Activated naive CD8-positive, alpha-beta T cell treated with anti-CD3 and anti-CD28 coated beads for 36 hours (primary cell): ENCODE measurements at regions not wholly inside any gene's neighbourhood (a gene's known extent, or its start where the extent isn't known, plus 50 kb on each side); places are given as distances from the start of the nearest gene placed in this dataset.
"Not testable (repeated sequence)": the region's sequence is repeated elsewhere in the genome, so short reads cannot be mapped to it uniquely, and the experiment has no call there.

Experiments
- DNase-seq: peaks from one replicate; pipeline ENCODE4 v3.0.0; 2021
- H3K27ac Mint-ChIP-seq: one replicate; pipeline ENCODE4 v1.8.0; 2022; ENCODE audit warnings: mild to moderate bottlenecking, moderate library complexity, mixed read lengths
- H3K27me3 Mint-ChIP-seq: one replicate; pipeline ENCODE4 v1.8.0; 2022; ENCODE audit warnings: mild to moderate bottlenecking, mixed read lengths
- H3K36me3 Mint-ChIP-seq: one replicate; pipeline ENCODE4 v1.8.0; 2021; ENCODE audit warnings: mild to moderate bottlenecking, mixed read lengths
- H3K4me1 Mint-ChIP-seq: one replicate; pipeline ENCODE4 v1.8.0; 2021; ENCODE audit warnings: mixed read lengths
- H3K4me3 Mint-ChIP-seq: one replicate; pipeline ENCODE4 v1.8.0; 2022; ENCODE audit warnings: mild to moderate bottlenecking, moderate library complexity, mixed read lengths
- H3K9me3 Mint-ChIP-seq: one replicate; pipeline ENCODE4 v1.8.0; 2022; ENCODE audit warnings: mixed read lengths

DNA sequence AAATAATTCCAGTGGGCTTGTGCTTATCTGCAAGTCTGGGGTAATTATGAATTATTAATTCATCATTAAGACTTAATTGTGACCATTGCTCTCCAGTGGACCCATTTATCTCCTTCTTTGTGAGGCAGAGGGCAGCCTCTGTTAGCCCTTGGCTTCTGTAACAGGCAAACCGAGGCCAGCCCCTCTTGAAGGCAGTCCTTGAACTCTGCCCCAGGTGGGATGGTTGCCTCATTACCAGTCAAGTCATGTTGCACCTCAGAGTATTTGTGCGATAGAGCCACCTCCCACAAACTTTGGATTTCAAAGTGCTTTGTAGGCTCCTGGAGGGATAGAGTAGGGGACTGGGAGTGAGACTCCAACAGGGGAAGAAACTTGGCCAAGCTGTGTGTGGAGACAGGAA is 468.0 kb upstream of the ZNG1F start:
- not testable (repeated sequence) for H3K4me3 Mint-ChIP-seq, H3K4me1 Mint-ChIP-seq, H3K27ac Mint-ChIP-seq, H3K9me3 Mint-ChIP-seq, DNase-seq, H3K36me3 Mint-ChIP-seq
- peaks cover 26% of the 10 kb centered on the region for H3K27me3 Mint-ChIP-seq

DNA sequence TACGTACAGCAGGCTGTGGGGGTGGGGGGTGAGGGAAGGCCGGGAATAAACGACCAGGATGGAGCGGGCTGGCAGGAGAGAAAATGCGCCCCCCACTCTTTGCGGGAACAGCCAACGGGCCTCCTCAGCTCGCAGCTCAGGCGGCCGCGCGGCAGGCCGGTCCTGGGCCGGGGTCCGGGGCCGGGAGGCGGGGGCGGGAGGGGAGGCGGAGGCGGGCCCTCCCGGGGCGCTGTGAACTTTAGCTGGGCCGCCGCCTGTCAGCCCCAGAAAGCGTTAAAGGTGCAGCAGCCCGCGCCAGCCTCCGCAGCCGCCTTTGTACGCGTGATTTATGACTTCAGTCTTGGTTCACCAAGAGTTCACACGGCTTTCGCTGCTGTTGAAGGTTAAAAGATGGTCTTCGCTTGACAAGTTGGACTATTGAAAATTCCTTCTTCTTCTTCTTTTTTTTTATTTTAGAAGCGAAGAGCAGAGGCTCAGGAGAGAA is 466.0 kb upstream of the ZNG1F start:
- not testable (repeated sequence) for H3K27ac Mint-ChIP-seq, H3K9me3 Mint-ChIP-seq, H3K36me3 Mint-ChIP-seq, H3K4me3 Mint-ChIP-seq, H3K4me1 Mint-ChIP-seq
- DNase-seq, result peak; percentile 10
- peaks cover 26% of the 10 kb centered on the region for H3K27me3 Mint-ChIP-seq

DNA sequence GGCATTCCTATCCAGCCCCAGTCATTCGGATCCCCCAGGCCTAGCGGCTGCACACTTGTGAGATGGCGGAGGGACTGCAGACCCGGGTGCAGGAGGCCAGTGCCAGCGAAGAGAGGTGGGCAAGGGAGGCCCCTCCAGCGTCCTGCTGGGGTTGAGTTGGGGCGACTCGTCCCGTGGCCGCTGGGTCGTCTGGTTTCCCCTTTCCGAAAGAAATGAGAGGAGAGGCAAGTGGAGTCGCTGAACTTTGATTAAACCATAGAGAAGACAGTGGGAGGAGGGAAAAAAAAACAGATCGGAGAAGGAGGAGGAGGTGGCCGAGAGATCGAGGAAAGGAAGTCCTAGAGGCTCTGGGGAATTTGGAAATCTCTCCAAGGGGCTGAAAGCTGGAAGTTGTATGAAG is 465.2 kb upstream of the ZNG1F start:
- H3K27me3 Mint-ChIP-seq, result peaks cover 26% of the 10 kb centered on the region
- not testable (repeated sequence) for H3K4me3 Mint-ChIP-seq, H3K4me1 Mint-ChIP-seq, H3K27ac Mint-ChIP-seq, H3K9me3 Mint-ChIP-seq, H3K36me3 Mint-ChIP-seq, DNase-seq

DNA sequence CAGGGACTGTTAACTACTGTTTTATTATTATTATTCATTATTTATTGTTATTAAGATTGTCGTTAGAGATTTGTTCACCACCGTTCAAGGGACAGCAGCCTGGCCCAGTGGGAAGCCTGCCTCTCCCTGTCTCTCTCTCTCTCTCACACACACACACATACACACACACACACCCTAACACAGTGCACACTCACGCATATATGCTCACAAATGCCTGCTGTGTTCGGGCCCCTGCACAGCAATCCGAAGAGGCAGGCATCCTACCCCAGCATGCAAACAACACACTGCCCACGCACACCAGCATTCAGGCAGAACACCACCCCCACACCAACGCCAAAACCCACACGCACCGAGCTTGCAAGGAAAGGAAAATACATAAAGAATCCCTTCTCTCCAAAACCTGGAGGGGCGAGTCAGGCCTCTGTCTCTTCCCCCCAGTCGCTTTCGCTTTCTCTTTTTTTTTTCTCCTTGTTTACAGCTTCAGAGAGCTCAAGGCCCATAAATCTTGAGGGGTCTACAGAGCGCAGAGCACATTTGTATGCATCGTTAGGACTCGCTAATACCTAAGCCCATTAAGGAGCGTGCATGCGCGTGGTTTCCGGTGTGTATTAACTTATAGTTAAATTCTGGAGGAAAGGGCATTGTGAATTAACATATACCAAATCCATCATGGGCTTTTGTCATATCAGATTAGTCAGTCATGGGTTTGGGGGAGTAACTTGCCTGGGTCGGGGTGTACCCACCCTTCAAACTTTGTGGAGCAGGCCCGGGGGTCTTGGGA is 464.6 kb upstream of the ZNG1F start:
- H3K9me3 Mint-ChIP-seq, H3K4me1 Mint-ChIP-seq, H3K27ac Mint-ChIP-seq, DNase-seq, H3K36me3 Mint-ChIP-seq: not testable (repeated sequence)
- peak overlapping the region; percentile 32 for H3K4me3 Mint-ChIP-seq
- peaks cover 21% of the 10 kb centered on the region for H3K27me3 Mint-ChIP-seq

DNA sequence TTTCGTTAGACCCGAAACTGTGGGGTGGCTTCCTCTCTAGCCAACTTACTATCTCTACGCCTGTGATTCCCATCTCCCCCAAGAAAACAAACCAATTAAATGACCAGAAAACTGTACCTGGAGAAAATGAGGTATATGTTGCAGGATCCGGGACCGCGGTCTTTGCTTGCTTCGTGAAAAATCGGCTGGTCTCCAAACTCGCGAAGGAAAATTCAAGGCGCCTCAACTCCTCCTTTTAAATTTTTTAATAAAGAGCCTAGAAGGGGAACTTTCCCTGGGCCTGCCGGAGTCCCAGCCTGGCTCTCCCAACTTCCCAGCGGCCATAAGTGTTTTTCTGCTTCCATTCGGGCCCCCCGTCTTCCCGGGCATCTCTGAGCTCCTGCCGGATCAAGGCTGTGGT is 463.7 kb upstream of the ZNG1F start:
- not testable (repeated sequence) for H3K9me3 Mint-ChIP-seq, H3K27ac Mint-ChIP-seq, H3K4me1 Mint-ChIP-seq, DNase-seq, H3K36me3 Mint-ChIP-seq, H3K4me3 Mint-ChIP-seq
- H3K27me3 Mint-ChIP-seq, result peaks cover 15% of the 10 kb centered on the region

DNA sequence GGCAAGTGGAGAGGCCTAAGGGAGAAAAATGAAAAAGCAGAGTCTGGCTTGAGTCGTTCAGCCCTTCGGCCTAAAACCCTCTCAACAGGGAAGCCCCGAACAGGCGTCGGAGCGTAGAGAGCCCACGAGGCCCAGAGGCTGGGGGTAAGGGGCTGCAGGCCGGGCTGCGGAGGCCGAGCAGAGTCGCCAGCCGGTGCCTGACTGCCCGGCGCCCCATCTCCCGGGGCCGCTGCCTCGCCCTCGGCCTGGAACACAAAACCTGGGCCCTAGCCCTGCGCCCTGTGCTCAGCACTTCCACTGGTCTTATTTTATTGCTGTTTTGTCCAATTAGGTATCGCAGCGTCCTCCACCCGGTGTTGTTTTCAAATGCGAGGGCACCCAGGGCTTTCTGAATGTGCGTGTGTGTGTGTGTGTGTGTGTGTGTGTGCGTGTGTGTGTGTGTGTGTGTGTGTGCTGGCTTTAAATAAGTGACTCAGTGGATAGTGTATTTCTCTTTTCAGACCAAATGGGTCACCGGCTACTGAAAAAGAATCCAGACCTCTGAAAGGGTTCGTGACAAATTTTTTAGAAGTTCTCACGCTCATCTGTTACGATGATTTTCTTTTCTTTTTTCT is 463.1 kb upstream of the ZNG1F start:
- H3K27ac Mint-ChIP-seq, H3K9me3 Mint-ChIP-seq, H3K36me3 Mint-ChIP-seq, H3K4me1 Mint-ChIP-seq, DNase-seq, H3K4me3 Mint-ChIP-seq: not testable (repeated sequence)
- peaks cover 11% of the 10 kb centered on the region for H3K27me3 Mint-ChIP-seq

DNA sequence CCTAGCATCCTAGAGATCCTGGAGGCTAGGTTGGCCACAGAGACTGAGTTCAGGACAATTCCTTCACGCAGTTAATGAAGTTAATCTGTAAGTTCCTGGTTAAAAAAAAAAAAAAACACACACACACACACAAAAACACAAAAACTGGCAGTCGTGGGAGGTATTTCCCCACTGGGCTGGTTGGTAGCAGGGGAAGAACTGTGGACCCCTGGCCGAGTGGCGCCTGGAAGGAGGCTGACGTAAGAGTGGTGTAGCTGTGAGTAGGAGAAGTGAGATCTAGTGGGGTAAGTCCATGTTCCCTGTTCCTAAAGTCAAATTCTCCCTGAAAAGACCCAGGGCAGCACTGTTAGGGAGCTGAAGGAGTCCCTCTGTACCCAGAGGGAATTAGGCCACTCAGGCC is 461.0 kb upstream of the ZNG1F start:
- not testable (repeated sequence) for H3K36me3 Mint-ChIP-seq, H3K27ac Mint-ChIP-seq, H3K9me3 Mint-ChIP-seq, H3K4me3 Mint-ChIP-seq, DNase-seq, H3K27me3 Mint-ChIP-seq, H3K4me1 Mint-ChIP-seq

DNA sequence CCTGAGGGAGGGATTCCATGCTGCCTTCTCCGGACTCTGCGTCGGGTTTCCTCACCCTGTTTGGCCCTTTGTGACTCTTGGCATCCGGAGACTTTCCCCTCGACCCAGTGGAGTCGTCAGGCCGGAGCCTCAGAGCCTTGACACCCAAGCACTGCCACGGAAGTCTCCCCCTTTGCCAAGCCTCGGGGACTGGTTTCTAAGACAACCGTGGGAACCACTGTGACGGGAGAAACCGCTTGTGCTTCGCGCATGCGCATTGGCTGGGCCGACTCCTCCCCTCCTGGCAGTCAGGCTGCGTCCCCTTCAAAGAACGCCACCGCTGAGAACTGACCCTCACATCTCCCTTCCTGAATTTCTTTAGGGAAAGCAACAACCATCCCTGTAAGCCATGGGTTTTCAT is 459.4 kb upstream of the ZNG1F start:
- not testable (repeated sequence) for H3K9me3 Mint-ChIP-seq, H3K4me3 Mint-ChIP-seq, H3K4me1 Mint-ChIP-seq, DNase-seq, H3K27ac Mint-ChIP-seq, H3K36me3 Mint-ChIP-seq, H3K27me3 Mint-ChIP-seq

DNA sequence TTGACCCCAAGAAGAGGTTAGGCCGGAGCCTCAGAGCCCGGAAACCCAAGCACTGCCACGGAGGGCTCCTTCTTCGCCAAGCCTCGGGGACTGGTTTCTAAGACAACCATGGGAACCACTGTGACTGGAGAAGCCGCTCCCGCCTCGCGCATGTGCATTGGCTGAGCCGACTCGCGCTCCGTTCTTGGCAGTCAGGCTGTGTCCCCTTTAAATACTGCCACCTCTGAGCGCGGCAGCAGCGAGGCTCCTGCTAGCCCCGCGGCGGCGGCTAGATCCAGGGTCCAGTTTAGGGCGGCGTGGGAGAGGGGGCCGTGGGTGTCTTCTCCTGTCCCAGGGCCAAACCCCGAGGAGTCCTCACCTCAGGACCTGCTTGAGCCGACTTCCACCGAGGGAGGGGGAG is 457.1 kb upstream of the ZNG1F start:
- H3K27me3 Mint-ChIP-seq, H3K4me3 Mint-ChIP-seq, H3K9me3 Mint-ChIP-seq, H3K36me3 Mint-ChIP-seq, DNase-seq, H3K4me1 Mint-ChIP-seq, H3K27ac Mint-ChIP-seq: not testable (repeated sequence)

DNA sequence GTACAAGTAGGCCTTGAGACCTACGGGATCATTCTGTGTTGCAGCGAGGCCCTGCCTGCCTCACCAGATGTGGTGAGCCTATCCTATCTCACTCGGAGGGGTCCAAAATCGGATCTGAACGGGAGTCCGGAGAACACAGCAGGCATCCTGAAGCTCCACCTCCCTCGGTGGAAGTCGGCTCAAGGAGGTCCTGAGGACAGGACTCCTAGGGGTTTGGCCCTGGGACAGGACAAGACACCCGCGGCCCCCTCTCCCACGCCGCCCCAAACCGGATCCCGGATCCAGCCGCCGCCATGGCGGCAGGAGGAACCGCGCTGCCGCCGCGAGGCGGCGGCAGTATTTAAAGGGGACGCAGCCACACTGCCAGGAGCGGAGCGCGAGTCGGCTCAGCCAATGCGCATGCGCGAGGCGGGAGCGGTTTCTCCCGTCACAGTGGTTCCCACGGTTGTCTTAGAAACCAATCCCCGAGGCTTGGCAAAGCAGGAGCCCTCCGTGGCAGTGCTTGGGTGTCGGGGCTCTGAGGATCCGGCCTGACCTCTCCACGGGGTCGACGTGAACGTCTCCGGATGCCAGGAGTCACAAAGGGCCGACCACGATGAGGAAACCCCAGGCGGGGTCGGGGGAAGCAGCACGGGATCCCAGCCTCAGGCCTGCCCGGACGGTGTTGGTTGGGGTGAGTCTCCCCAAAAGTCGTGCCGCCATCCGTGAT is 454.6 kb upstream of the ZNG1F start:
- not testable (repeated sequence) for H3K4me1 Mint-ChIP-seq, H3K36me3 Mint-ChIP-seq, H3K9me3 Mint-ChIP-seq, H3K27me3 Mint-ChIP-seq
- peak overlapping the region; percentile 53 for H3K4me3 Mint-ChIP-seq
- peak overlapping the region; percentile 48 for H3K27ac Mint-ChIP-seq
- DNase-seq, result peak; percentile 50

DNA sequence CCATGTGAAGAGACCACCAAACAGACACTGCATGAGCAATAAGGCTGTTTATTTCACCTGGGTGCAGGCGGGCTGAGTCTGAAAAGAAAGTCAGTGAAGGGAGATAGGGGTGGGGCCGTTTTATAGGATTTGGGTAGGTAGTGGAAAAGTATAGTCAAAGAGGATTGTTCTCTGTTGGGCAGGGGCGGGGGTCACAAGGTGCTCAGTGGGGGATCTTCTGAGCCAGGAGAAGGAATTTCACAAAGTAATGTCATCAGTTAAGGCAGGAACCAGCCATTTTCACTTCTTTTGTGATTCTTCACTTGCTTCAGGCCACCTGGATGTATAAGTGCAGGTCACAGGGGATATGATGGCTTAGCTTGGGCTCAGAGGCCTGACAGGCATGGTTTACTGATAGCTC is 444.6 kb upstream of the ZNG1F start:
- DNase-seq, H3K9me3 Mint-ChIP-seq, H3K4me1 Mint-ChIP-seq, H3K27me3 Mint-ChIP-seq, H3K27ac Mint-ChIP-seq, H3K4me3 Mint-ChIP-seq, H3K36me3 Mint-ChIP-seq: not testable (repeated sequence)

DNA sequence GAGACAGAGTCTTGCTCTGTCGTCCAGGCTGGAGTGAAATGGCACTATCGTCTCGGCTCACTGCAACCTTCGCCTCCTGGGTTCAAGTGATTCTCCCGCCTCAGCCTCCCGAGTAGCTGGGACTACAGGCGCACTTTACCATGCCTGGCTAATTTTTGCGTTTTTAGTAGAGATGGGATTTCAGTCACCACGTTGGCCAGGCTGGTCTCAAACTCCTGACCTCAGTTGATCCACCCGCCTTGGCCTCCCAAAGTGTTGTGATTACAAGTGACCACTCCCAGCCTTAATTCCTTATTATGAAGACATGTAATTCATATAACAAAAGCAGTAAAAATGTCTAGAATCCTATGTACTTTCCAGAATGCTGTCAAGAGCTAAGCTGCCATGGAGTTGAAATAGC is 434.5 kb upstream of the ZNG1F start:
- H3K27me3 Mint-ChIP-seq, DNase-seq, H3K4me1 Mint-ChIP-seq, H3K9me3 Mint-ChIP-seq, H3K4me3 Mint-ChIP-seq, H3K36me3 Mint-ChIP-seq, H3K27ac Mint-ChIP-seq: not testable (repeated sequence)

DNA sequence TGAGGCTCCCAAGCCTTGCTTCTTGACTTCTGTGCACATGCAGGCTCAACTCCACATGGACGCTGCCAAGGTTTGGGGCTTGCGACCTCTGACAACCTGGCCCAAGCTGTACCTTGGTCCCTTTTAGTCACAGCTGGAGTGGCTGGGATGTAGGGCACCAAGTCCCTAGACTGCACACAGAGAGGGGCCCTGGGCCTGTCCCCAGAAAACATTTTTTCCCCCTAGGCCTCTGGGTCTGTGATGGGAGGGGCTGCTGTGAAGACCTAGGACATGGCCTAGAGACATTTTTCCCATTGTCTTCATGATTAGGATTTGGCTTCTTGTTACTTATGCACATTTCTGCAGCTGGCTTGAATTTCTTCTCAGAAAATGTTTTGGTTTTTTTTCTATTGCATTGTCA is 430.1 kb upstream of the ZNG1F start:
- H3K27ac Mint-ChIP-seq, DNase-seq, H3K4me1 Mint-ChIP-seq, H3K9me3 Mint-ChIP-seq, H3K36me3 Mint-ChIP-seq, H3K4me3 Mint-ChIP-seq, H3K27me3 Mint-ChIP-seq: not testable (repeated sequence)

DNA sequence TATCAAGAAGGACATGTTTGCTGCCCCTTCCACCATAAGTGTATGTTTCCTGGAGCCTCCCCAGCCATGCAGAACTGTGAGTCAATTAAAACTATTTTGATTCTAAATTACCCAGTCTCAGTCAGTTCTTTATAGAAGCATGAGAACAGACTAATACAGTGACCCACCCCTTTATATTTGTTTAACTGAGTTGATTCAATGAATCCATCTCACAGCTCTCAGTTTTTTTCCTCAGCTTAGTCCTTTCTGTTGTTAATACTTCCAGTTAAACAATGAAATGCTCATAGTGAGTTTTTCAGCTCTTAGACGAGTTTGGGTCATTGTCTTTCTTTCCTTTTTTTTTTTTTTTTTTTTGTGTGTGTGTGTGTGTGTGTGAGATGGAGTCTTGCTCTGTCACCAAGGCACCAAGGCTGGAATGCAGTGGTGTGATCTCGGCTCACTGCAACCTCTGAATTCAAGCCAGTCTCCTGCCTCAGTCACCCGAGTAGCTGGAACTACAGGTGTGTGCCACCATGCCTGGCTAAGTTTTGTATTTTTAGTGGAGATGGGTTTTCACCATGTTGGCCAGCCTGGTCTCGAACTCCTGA is 417.9 kb upstream of the ZNG1F start:
- not testable (repeated sequence) for H3K9me3 Mint-ChIP-seq, H3K4me3 Mint-ChIP-seq, H3K36me3 Mint-ChIP-seq, H3K27ac Mint-ChIP-seq, H3K27me3 Mint-ChIP-seq, H3K4me1 Mint-ChIP-seq, DNase-seq

DNA sequence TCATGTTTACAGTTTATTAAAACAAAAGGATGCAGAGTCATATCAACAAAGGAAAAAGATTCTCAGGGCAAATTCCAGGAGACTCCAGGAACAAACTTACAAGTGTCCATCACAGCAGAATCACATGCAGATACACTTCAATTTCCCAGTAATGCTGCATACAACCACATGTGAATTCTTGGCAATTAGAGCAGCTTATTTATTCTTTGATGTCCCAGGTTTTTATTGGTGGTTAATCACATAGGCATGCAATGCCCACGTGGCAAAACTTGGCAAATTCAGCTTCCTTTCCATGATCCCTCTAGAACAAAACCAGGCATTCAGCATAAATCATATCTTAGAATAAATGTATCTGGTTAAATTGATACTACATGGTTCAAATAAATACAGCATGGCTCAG is 376.5 kb upstream of the ZNG1F start:
- H3K4me3 Mint-ChIP-seq, H3K9me3 Mint-ChIP-seq, H3K27ac Mint-ChIP-seq, H3K27me3 Mint-ChIP-seq, H3K4me1 Mint-ChIP-seq, DNase-seq, H3K36me3 Mint-ChIP-seq: not testable (repeated sequence)
